SHP77 (cell line): ENCODE measurements at regions not wholly inside any gene's neighbourhood (a gene's known extent, or its start where the extent isn't known, plus 50 kb on each side); places are given as distances from the start of the nearest gene placed in this dataset.

ENCODE experiments used
- DNase-seq, 2 experiments: peaks; one replicate each; lab custom pipeline; 2025; lab: John Stamatoyannopoulos, UW

GRCh38 chr22:23410411-23410810 lies 169.7 kb downstream of the IGLL1 start:
- no peak for DNase-seq

DNA sequence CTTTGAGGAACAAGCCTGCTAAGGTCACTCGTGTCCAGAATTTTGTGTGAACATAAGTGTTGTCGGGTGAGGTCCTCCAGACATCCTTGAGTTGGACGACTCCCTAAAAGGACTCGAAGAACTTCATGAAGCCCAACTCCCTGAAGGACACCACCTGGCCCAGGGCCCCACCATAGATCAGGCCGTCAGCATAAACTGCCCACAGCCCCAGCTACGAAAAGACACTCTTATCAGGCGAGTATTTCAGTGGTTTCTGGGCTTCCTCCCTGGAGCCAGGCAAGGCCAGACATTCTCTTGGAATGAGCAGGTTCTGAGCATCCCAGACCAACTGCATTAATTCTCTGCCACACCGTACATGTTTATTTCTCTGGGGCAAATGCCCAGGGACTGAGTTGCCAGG lies 170.1 kb downstream of the IGLL1 start:
- DNase-seq, result no peak

- no peak for DNase-seq
Observed at GRCh38 chr22:23408321-23408720, 171.8 kb downstream of the IGLL1 start.

- no peak for DNase-seq
Observed at GRCh38 chr22:23405366-23405851, 174.7 kb downstream of the IGLL1 start.

GRCh38 chr22:23404689-23405365 lies 175.3 kb downstream of the IGLL1 start:
- DNase-seq, result no peak

- DNase-seq, result no peak
Observed at GRCh38 chr22:23403720-23404688, 176.1 kb downstream of the IGLL1 start.

- no peak for DNase-seq
Observed at GRCh38 chr22:23403152-23403719, 176.9 kb downstream of the IGLL1 start.

GRCh38 chr22:23402275-23403151 lies 177.6 kb downstream of the IGLL1 start:
- DNase-seq, result no peak

DNA sequence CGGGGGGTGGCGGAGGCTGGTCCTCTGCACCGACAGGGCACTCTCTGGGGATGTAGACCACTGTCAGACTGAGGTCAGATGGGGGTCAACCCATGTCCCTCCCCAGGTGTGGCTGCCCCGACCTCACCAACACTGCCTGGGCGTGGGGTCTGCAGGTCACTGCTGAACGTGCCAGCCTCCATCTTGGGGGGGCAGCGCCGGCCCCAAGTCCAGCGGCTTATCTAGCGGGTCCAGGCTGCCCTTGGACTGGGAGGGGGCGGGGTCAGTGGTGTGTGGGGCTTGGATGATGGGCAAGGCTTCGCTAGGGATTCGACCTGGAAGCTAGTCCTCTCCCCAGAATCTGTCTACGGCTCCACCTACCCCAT lies 178.2 kb downstream of the IGLL1 start:
- no peak for DNase-seq

- DNase-seq, result no peak
Observed at GRCh38 chr22:23401111-23401909, 178.8 kb downstream of the IGLL1 start.

DNA sequence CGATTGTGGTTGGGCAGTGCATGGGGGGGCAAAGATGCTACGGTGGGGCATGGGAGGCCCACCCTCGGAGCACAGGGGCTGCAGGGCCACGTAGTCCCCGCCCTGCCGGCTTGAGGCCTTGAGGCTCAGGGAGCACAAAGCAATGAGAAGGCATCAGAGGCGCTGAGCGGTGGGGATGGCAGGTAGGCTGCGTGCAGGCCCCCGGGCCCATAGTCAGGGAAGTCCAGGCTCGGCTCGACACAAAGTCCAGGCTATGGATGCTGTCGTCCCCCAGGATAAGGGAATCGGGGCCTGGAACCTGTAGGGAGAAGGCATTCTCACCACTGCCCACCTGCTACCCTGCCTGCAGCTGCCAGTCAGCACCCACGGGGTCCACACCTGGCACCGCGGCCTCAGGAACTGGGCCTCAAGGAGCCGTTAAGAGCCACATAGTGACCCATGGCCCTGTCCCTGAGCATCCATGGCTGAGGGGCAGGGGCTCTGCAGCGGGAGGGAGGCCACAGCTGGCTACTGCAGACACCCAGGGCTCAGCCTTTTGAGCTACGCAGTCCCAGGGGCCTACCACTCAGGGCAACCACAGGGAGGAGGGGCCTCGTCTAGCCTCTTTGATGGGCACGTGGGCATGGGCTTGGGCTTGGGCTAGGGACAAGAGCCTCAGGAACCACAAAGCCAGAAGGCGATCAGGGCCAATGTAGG lies 179.7 kb downstream of the IGLL1 start:
- DNase-seq, result no peak

- DNase-seq, result no peak
Observed at GRCh38 chr22:23399367-23400285, 180.5 kb downstream of the IGLL1 start.

DNA sequence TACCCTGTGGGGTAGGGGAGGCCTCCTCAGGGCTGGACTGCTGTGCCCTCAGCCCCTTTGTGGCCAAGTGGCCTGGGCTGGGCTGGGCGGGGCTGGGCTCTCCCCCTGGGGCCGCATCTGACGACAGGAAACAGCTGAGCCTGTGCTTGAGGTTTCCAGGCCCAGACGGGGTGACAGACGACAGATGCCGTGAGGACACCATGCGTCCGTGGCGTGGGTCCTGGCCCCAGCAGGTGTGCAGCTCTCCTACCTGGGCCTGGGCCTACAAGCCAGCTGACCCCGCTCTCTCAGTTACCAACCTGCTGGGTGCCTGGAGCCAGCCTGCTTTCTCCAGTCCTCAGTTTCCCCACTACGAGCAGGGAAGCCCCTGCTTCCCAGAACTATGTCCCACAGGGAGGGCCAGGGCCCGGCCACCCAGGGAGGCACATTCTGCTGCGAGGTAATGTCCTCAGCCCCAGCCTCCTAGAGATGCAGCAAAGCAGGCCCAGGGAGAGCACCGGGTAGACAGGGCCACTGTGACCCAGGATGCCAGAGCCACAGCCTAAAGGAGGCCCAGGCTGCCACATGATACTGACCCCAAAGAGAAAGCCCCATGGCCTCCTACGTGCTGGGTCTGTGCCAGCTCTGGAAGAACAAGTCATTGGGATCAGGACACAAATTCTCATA lies 181.3 kb downstream of the IGLL1 start:
- no peak for DNase-seq

GRCh38 chr22:23397613-23398567 lies 182.2 kb downstream of the IGLL1 start:
- DNase-seq, result no peak

DNA sequence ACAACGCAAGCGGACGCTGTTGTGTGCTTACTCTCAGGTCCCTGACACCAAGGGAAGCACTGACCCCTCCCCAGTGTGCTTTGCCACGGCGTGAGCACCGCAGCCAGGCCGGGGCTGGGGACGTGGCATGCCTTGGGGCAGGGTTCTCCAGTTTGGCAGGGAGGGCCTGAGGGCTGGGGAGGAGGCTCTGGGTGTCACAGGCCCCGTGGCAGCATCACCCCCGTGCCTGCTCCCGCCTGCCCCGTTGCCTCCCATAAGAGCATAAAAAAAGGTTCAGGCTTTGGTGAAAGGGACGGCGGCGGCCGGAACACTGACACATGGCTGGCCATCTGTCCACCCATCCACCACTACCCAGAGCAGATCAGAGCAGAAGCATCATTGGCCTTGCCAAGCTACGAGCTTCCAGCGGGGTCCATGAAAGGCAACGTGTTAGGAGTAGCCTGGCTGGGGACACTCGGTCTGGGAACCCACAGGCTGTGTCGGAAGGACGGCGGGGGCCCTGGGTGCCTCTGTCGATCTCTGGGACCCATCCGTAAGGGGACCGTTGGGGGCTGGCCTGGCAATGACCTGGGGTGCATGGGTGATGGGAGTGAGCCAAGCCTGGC lies 183.0 kb downstream of the IGLL1 start:
- no peak for DNase-seq

GRCh38 chr22:23396362-23397007 lies 183.6 kb downstream of the IGLL1 start:
- no peak for DNase-seq
